HepG2 (cell line): ENCODE measurements at regions not wholly inside any gene's neighbourhood (a gene's known extent, or its start where the extent isn't known, plus 50 kb on each side); places are given as distances from the start of the nearest gene placed in this dataset.

Experiments used
- AFF4 ChIP-seq: sonication (generic); formaldehyde crosslinking; IDR thresholded peaks from 2 replicates; pipeline ENCODE4 v1.4.0; 2020; ENCODE audit warnings: missing genetic modification reagents
- CAMTA2 ChIP-seq: sonication (generic); formaldehyde crosslinking; IDR thresholded peaks from 2 replicates; pipeline ENCODE4 v1.4.0; 2020; ENCODE audit warnings: mild to moderate bottlenecking, missing genetic modification reagents, borderline replicate concordance
- HMGXB3 ChIP-seq: sonication (generic); formaldehyde crosslinking; IDR thresholded peaks from 2 replicates; pipeline ENCODE4 v1.4.0; 2020; ENCODE audit warnings: missing genetic modification reagents, borderline replicate concordance
- HMGXB4 ChIP-seq, 2 experiments: sonication (generic) in 1 of 2; formaldehyde crosslinking in 1 of 2; IDR thresholded peaks; 2 replicates each; pipeline versions ENCODE4 v1.4.0 to v1.6.1; 2018 to 2020; ENCODE audit warnings: missing genetic modification reagents in 2 of 2, borderline replicate concordance in 1 of 2, low read depth in 1 of 2, mild to moderate bottlenecking in 1 of 2, missing biosample characterization in 1 of 2
- MZF1 ChIP-seq: sonication (generic); formaldehyde crosslinking; IDR thresholded peaks from 2 replicates; pipeline ENCODE4 v1.8.1; 2023; ENCODE audit warnings: mild to moderate bottlenecking, missing genetic modification reagents, borderline replicate concordance
- NR2C2 ChIP-seq: sonication (generic); formaldehyde crosslinking; IDR thresholded peaks from 2 replicates; pipeline ENCODE4 v1.4.0; 2020; ENCODE audit warnings: missing genetic modification reagents, mild to moderate bottlenecking, moderate library complexity, borderline replicate concordance
- PRDM15 ChIP-seq: sonication (generic); formaldehyde crosslinking; IDR thresholded peaks from 2 replicates; pipeline ENCODE4 v1.4.0; 2020; ENCODE audit warnings: missing genetic modification reagents
- U2AF1 ChIP-seq: fragments of 200-400 bp; formaldehyde crosslinking; optimal IDR thresholded peaks from 2 replicates; pipeline ENCODE3; 2017; ENCODE audit warnings: mild to moderate bottlenecking, low read depth, low read length
- ZMYM3 ChIP-seq: sonication (generic); formaldehyde crosslinking; IDR thresholded peaks from 2 replicates; pipeline ENCODE4 v1.5.1; 2020; ENCODE audit warnings: mild to moderate bottlenecking, missing genetic modification reagents
- ZNF235 ChIP-seq: sonication (generic); formaldehyde crosslinking; IDR thresholded peaks from 2 replicates; pipeline ENCODE4 v1.8.1; 2023; ENCODE audit warnings: mild to moderate bottlenecking, missing genetic modification reagents, borderline replicate concordance
- ZNF570 ChIP-seq: sonication (generic); formaldehyde crosslinking; IDR thresholded peaks from 2 replicates; pipeline ENCODE4 v1.4.0; 2020; ENCODE audit warnings: mild to moderate bottlenecking, missing genetic modification reagents, borderline replicate concordance
- ZUFSP ChIP-seq: sonication (generic); formaldehyde crosslinking; IDR thresholded peaks from 2 replicates; pipeline ENCODE4 v1.9.0; 2021; ENCODE audit warnings: missing genetic modification reagents, mild to moderate bottlenecking, borderline replicate concordance

GRCh38 chr9:113705928-113706519 lies 170.1 kb upstream of the ZNF618 start (continued):
- TF ChIP-seq AFF4 (CRISPR knock-in tag) (no peak), MZF1 (CRISPR knock-in tag) (no peak), ZNF235 (CRISPR knock-in tag) (no peak), HMGXB4 (CRISPR knock-in tag; IDR thresholded peaks at IDR 0.05; ENCODE audit: borderline replicate concordance in 1 of 2, low read depth in 1 of 2) (no peak), CAMTA2 (CRISPR knock-in tag) (no peak), ZUFSP (CRISPR knock-in tag) (no peak), ZNF570 (CRISPR knock-in tag) (no peak), NR2C2 (CRISPR knock-in tag) (0 out of 2 replicates have a peak, but pooled peaks have one; percentile 24), PRDM15 (CRISPR knock-in tag) (no peak), ZMYM3 (CRISPR knock-in tag) (peak; percentile 50; the same call in 1 of the 2 replicates), U2AF1 (no peak), HMGXB3 (CRISPR knock-in tag) (no peak)
